ENCODE measurements at regions not wholly inside any gene's neighbourhood (a gene's known extent, or its start where the extent isn't known, plus 50 kb on each side); places are given as distances from the start of the nearest gene placed in this dataset.

DNA sequence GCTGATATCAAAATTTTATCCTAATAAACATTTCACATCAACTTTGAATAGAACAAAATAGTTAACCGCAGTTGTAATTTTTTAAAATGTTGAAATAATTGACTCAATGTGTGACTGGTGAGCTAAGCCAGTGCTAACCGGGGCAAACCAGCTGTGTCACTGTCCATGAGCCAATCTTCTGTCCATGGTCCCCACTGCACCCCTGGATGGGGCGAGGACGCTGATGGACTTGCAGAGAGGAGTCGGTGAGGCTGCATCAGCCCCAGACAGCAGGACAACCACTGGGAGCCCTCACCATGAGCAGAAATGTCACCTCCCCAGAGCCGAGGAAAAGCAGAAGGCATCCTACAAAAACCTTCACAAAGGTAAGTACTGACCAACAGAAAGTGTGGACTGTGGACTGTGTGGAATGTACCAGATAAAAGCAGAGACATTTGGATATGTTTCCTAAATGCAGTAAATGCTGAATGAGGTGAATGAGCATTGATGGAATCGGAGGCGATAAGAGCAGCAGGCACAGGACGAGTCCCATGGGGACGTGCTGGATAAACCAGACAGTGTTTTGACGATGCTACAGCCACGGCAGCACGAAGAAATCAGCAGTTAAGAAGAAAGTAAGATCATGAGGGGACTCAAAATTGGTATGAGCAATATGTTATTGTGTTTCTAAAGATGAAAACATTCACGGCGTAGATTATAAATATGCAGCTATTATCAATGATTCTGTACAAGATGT is 115.0 kb upstream of the BACE2 start:
- DNase-seq (ENCODE audit: low read depth) = no peak
- TF ChIP-seq, protein P1, sequence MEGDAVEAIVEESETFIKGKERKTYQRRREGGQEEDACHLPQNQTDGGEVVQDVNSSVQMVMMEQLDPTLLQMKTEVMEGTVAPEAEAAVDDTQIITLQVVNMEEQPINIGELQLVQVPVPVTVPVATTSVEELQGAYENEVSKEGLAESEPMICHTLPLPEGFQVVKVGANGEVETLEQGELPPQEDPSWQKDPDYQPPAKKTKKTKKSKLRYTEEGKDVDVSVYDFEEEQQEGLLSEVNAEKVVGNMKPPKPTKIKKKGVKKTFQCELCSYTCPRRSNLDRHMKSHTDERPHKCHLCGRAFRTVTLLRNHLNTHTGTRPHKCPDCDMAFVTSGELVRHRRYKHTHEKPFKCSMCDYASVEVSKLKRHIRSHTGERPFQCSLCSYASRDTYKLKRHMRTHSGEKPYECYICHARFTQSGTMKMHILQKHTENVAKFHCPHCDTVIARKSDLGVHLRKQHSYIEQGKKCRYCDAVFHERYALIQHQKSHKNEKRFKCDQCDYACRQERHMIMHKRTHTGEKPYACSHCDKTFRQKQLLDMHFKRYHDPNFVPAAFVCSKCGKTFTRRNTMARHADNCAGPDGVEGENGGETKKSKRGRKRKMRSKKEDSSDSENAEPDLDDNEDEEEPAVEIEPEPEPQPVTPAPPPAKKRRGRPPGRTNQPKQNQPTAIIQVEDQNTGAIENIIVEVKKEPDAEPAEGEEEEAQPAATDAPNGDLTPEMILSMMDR (conservative IDR thresholded peaks at IDR 0.05; ENCODE audit: low read depth, low read length) = no peak
- no peak overlapping the region for H3K4me3 ChIP-seq (ENCODE audit: low read length)

DNA sequence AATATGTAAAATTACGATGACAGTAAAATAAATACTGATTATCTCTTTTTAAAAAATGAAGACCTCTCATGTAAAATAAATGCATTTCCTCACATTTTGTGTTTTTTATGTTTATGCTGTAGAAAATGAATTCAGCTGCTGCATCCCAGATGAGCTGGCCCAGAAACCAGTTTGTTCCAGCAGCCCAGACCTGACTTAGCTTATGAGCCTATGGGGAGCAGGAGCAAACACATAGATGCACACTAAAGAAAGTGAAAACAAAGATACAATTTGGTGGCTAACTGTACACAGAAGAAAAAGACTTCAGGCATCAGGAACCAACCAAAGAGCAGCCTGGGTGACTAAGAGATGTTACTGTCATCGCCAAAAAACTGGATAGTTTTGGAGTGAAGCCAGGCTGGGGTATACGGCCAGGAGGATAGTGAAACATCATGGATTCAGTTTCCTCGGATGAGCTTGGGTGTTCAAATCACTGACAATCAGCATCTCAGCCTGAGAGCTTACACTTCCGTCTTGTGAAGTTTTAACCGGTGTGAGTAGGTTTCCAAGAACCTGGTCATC is 113.9 kb upstream of the BACE2 start:
- no peak overlapping the region for H3K4me3 ChIP-seq (ENCODE audit: low read length)
- TF ChIP-seq, protein P1 (conservative IDR thresholded peaks at IDR 0.05; ENCODE audit: low read depth, low read length) = no peak
- no peak for DNase-seq (ENCODE audit: low read depth)

DNA sequence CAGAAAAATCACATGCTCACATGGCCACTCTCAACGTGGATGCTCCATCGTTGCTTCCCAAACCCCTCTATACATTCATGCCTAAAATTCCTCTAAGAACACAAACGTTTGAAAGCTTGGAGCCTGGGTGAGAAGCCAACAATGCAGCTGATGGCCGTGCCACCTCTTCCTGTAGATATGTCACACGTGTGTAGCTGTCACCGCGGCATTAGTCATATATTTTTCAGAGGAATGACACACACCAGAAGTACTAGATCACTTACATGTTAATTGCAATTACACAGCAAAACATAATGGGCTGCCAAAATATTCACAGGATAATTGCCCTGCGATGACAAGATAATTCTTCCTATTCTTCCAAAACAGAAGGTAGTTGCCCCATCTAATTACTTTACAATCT is 112.7 kb upstream of the BACE2 start:
- DNase-seq (ENCODE audit: low read depth) = no peak
- TF ChIP-seq, protein P1 (conservative IDR thresholded peaks at IDR 0.05; ENCODE audit: low read depth, low read length) = no peak

DNA sequence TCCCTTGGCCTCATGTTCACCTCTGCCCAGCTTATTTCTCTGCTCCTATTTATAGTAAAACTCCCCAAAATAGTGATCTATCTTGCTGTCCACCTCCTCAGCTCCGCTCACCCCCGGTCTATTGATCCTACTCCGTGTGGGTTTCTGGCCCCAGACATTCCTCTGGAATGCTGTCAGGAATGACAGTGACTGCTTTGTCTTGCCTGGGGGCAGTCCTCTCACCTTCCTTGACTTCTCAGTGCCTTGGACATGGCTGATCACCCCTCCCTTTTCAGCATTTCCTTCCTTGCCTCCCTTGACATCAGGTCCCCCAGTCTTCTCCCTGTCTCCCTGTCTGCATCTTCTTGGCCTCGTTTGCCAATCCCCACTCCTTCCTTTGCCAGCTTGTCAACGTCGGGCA is 108.1 kb upstream of the BACE2 start:
- H3K4me3 ChIP-seq (ENCODE audit: low read length) = no peak overlapping the region
- TF ChIP-seq, protein P1 (conservative IDR thresholded peaks at IDR 0.05; ENCODE audit: low read depth, low read length) = no peak
- no peak for DNase-seq (ENCODE audit: low read depth)

More for the DNA sequence above, 112.7 kb upstream of the BACE2 start:
- H3K4me3 ChIP-seq (ENCODE audit: low read length) = no peak overlapping the region

DNA sequence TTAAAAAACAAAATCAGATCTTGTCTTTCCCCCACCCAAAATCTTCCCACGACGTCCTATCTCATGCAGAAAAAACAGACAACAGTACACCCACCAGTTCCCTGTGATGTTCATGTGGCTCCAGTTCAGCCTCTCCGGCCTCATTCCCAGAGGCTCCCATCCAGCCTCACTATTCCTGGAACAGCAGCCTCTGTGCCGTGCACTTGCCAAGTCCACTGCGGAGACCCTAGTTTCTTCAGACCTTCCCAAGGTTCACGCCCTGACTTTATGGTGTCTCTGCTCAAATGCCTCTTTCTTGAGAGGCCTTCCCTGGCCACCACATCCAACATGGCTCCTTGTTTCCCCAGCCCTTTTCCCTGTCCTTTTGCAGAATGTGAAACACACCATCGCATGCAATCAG is 106.3 kb upstream of the BACE2 start:
- DNase-seq (ENCODE audit: low read depth) = no peak
- TF ChIP-seq, protein P1 (conservative IDR thresholded peaks at IDR 0.05; ENCODE audit: low read depth, low read length) = no peak

DNA sequence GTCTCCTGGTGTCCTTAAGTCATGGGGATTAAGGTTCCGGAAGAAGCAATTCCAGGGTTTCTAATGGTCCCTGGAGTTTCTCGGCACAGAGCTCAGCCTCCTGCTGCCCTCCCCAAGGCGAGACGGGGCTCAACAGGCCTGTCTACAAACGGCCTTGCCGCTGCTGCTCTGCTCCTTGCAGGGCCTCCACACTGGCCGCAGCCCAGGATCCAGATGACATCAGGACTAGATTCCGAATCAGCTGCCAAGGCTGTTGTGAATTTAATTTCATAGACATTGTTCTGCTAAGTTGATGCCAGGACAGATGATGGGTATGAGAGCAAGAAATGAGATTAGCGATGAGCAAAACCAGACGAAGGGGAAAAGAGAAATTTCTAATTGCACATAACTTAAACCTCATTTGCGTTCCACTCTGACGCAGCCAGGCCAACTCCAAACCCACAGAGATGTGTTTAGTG is 103.6 kb upstream of the BACE2 start:
- TF ChIP-seq, protein P1 (conservative IDR thresholded peaks at IDR 0.05; ENCODE audit: low read depth, low read length) = no peak
- DNase-seq (ENCODE audit: low read depth) = no peak
- H3K4me3 ChIP-seq (ENCODE audit: low read length) = no peak overlapping the region

More for the DNA sequence above, 106.3 kb upstream of the BACE2 start:
- no peak overlapping the region for H3K4me3 ChIP-seq (ENCODE audit: low read length)

DNA sequence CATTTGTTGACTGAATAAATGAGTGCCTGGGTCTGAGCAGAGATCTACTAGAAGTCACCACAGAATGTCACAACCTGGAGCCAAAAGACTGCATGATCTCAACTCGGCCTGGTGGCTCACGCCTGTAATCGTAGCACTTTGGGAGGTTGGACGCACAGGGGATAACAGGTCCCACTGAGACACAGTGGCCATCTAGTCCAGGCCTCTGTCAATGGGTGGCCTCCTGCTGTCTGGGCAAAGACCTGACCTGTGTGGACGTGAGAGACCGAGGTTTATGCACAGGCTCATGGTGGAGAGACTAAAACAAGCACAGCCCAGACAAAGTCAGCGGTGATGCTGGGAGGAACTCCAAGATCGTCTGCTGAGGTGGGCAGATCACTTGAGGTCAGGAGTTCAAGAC is 103.0 kb upstream of the BACE2 start:
- TF ChIP-seq, protein P1 (conservative IDR thresholded peaks at IDR 0.05; ENCODE audit: low read depth, low read length) = no peak
- H3K4me3 ChIP-seq (ENCODE audit: low read length) = no peak overlapping the region
- DNase-seq (ENCODE audit: low read depth) = no peak

Data from retinal pigment epithelial cell (primary cell).